Activated naive CD8-positive, alpha-beta T cell (primary cell): ENCODE measurements at regions not wholly inside any gene's neighbourhood (a gene's known extent, or its start where the extent isn't known, plus 50 kb on each side); places are given as distances from the start of the nearest gene placed in this dataset.

Source experiments
- H3K27ac Mint-ChIP-seq: one replicate; pipeline ENCODE4 v1.8.0; 2021; ENCODE audit warnings: mixed read lengths
- H3K27me3 Mint-ChIP-seq: one replicate; pipeline ENCODE4 v1.8.0; 2021; ENCODE audit warnings: mixed read lengths
- H3K36me3 Mint-ChIP-seq: one replicate; pipeline ENCODE4 v1.8.0; 2021; ENCODE audit warnings: mixed read lengths
- H3K4me1 Mint-ChIP-seq: one replicate; pipeline ENCODE4 v1.8.0; 2021; ENCODE audit warnings: low read depth, mixed read lengths
- H3K4me3 Mint-ChIP-seq: one replicate; pipeline ENCODE4 v1.8.0; 2021; ENCODE audit warnings: mild to moderate bottlenecking, mixed read lengths
- H3K9me3 Mint-ChIP-seq: one replicate; pipeline ENCODE4 v1.8.0; 2021; ENCODE audit warnings: low read depth, mixed read lengths

- Mint-ChIP-seq H3K36me3 (no peaks in the 10 kb centered on the region), H3K4me1 (no peaks in the 10 kb centered on the region), H3K27me3 (peaks cover 10% of the 10 kb centered on the region), H3K4me3 (no peak overlapping the region), H3K27ac (no peak overlapping the region), H3K9me3 (no peaks in the 10 kb centered on the region)
Measured at GRCh38 chr11:69916806-69917387, 97.7 kb upstream of the FGF3 start.

DNA sequence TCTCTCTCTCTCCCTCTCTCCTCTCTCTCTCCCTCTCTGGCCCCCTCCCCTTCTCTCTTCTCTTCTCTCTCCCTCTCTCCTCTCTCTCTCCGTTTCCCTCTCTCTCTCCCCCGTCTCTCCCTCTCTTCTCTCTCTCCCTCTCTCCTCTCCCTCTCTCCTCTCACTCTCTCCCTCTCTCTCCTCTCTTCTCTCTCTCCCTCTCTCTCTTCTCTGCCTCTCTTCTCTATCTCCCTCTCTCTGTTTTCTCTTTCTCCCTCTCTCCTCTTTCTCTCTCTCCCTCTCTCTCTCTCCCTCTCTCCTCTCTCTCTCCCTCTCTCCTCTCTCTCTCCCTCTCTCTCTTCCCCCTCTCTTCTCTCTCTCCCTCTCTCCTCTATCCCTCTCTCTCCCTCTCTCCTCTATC, 98.3 kb upstream of the FGF3 start:
- no peak overlapping the region for H3K27ac Mint-ChIP-seq
- H3K36me3 Mint-ChIP-seq: no peaks in the 10 kb centered on the region
- H3K4me3 Mint-ChIP-seq: no peak overlapping the region
- H3K4me1 Mint-ChIP-seq: no peaks in the 10 kb centered on the region
- H3K27me3 Mint-ChIP-seq: peaks cover 11% of the 10 kb centered on the region
- no peaks in the 10 kb centered on the region for H3K9me3 Mint-ChIP-seq

GRCh38 chr11:69918231-69918937, 99.2 kb upstream of the FGF3 start:
- Mint-ChIP-seq H3K4me3 (no peak overlapping the region), H3K36me3 (no peaks in the 10 kb centered on the region), H3K27me3 (peaks cover 18% of the 10 kb centered on the region), H3K27ac (no peak overlapping the region), H3K4me1 (no peaks in the 10 kb centered on the region), H3K9me3 (no peaks in the 10 kb centered on the region)

- Mint-ChIP-seq H3K9me3 (no peaks in the 10 kb centered on the region), H3K27ac (no peak overlapping the region), H3K36me3 (no peaks in the 10 kb centered on the region), H3K4me1 (no peaks in the 10 kb centered on the region), H3K4me3 (no peak overlapping the region), H3K27me3 (peaks cover 20% of the 10 kb centered on the region)
Measured at GRCh38 chr11:69918938-69919650, 99.9 kb upstream of the FGF3 start.

- H3K4me1 Mint-ChIP-seq: peaks cover 2% of the 10 kb centered on the region
- peaks cover 26% of the 10 kb centered on the region for H3K27me3 Mint-ChIP-seq
- no peaks in the 10 kb centered on the region for H3K36me3 Mint-ChIP-seq
- H3K27ac Mint-ChIP-seq: no peak overlapping the region
- H3K4me3 Mint-ChIP-seq: no peak overlapping the region
- no peaks in the 10 kb centered on the region for H3K9me3 Mint-ChIP-seq
Measured at GRCh38 chr11:69919659-69920344, 100.6 kb upstream of the FGF3 start.

DNA sequence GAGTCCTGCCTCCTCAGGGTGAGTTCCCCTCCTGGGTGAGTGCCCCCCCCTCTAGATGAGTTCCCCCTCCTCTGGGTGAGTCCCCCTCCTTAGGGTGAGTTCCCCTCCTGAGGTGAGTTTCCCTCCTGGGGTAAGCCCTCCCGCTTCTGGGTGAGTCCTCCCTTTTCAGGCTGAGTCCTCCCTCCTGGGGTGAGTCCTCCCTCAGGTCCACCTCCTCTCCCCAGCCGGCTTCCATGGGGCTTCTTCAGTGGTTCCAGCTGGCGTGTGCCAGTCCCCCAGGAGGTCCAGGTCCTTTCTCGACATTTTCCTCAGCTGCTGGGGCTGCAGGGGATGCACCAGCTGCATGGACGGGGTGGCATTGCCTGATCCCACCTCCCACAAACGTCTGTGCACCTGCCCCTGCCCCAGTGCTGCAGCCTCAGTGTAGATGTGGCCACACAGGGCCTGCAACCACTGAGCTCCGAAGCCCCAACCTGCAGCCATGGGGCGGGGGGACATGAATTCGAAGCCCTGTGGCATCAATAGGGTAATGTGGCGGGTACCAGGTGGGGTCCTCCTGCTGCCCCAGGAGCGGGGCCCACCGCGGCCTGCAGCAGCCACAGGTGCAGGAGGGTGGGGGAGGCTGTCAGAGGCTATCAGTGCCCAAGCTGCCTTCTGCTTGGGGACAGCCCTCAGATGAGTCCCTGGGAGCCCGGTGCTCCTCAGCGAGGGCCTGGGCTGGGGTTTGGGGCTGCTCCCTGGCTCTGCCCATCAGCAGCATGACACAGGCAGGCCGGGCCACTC, 101.3 kb upstream of the FGF3 start:
- Mint-ChIP-seq H3K27ac (no peak overlapping the region), H3K36me3 (no peaks in the 10 kb centered on the region), H3K27me3 (peaks cover 21% of the 10 kb centered on the region), H3K9me3 (no peaks in the 10 kb centered on the region), H3K4me1 (peaks cover 8% of the 10 kb centered on the region), H3K4me3 (no peak overlapping the region)

DNA sequence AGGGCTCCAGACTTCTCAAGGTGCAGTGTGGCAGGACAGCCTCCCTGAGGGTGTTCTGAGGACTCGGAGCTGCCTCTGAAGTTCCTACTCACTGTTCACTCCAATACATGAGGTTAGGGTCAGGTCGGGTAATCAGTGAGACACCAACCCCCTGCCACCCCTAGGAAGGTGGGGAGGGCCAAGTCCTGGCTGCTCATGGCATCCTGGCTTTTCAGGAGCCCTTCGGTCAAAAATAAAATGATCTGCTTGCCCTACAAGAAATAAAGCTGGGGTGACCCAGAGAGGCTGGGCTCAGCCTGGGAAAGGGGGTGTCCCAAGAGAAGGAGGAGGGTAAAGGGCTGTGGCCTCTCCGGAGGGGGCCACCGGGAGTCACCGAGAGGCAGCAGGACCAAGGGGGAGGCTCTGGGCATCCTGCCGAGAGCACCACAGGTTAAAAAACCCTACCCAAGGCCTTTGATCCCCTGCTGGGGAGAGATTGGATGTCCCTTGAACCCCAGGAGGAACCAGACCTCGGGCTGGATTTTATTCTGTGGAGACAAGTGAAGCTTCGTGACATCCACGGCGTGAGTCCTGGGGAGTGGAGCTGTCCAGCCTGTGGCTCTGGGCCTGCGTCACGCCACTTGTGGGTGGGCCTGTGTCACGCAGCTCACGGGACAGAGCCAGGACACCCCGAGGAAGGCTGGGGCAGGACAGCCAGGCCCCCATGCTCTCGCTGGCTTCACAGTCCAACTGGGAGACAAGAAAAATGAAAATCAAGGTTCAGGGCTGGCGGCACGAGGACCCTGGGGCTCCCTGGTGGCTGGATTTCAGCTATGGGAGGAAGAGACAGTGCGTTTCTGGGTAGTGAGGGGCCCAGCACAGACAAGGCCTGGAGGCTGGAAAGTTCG, 102.2 kb upstream of the FGF3 start:
- no peaks in the 10 kb centered on the region for H3K9me3 Mint-ChIP-seq
- peaks cover 21% of the 10 kb centered on the region for H3K27me3 Mint-ChIP-seq
- H3K27ac Mint-ChIP-seq: no peak overlapping the region
- no peak overlapping the region for H3K4me3 Mint-ChIP-seq
- H3K4me1 Mint-ChIP-seq: peaks cover 12% of the 10 kb centered on the region
- no peaks in the 10 kb centered on the region for H3K36me3 Mint-ChIP-seq

- Mint-ChIP-seq H3K4me3 (no peak overlapping the region), H3K4me1 (peaks cover 12% of the 10 kb centered on the region), H3K27ac (no peak overlapping the region), H3K36me3 (no peaks in the 10 kb centered on the region), H3K27me3 (peaks cover 24% of the 10 kb centered on the region), H3K9me3 (no peaks in the 10 kb centered on the region)
Measured at GRCh38 chr11:69922015-69922595, 102.9 kb upstream of the FGF3 start.

GRCh38 chr11:69922596-69923111, 103.4 kb upstream of the FGF3 start:
- H3K4me3 Mint-ChIP-seq: no peak overlapping the region
- no peak overlapping the region for H3K27ac Mint-ChIP-seq
- H3K9me3 Mint-ChIP-seq: no peaks in the 10 kb centered on the region
- H3K27me3 Mint-ChIP-seq: peaks cover 28% of the 10 kb centered on the region
- H3K4me1 Mint-ChIP-seq: peaks cover 12% of the 10 kb centered on the region
- no peaks in the 10 kb centered on the region for H3K36me3 Mint-ChIP-seq

- Mint-ChIP-seq H3K27me3 (peaks cover 29% of the 10 kb centered on the region), H3K9me3 (no peaks in the 10 kb centered on the region), H3K4me1 (peaks cover 12% of the 10 kb centered on the region), H3K27ac (no peak overlapping the region), H3K36me3 (no peaks in the 10 kb centered on the region), H3K4me3 (no peak overlapping the region)
Measured at GRCh38 chr11:69923196-69923595, 104.0 kb upstream of the FGF3 start.

DNA sequence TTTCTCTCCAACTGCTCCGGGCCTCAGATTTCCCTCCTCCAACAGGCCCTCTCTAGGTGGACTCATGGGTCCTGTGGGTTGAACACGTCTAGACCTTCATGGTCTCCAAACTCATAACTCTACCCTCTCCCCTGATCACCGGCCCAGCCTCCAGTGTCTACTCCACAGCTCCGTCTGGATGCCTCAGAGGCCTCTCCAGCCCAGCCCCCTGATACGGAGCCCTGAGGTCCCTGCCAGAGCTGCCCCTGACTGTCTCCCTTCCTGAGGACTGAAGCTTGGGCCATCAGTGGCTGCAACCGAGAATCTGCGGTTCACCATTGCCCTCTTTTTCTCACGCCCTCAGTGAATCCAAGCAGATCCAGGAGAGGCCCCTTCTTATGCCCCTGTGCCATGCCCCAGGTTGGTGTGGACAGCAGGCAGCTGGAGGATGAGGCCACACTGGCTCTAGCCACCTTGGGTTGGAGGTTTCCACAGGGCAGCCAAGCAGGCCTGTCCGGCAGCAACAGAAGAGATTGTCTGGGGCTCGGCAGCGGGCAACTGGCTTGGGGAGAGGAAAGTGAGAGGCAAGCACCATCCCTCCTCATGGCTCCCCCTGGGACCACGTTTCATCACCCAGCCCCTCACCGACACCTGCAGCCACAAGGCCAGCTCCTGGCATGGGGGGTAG, 104.6 kb upstream of the FGF3 start:
- no peak overlapping the region for H3K4me3 Mint-ChIP-seq
- H3K36me3 Mint-ChIP-seq: no peaks in the 10 kb centered on the region
- no peaks in the 10 kb centered on the region for H3K9me3 Mint-ChIP-seq
- peaks cover 12% of the 10 kb centered on the region for H3K4me1 Mint-ChIP-seq
- H3K27me3 Mint-ChIP-seq: peaks cover 29% of the 10 kb centered on the region
- H3K27ac Mint-ChIP-seq: no peak overlapping the region

DNA sequence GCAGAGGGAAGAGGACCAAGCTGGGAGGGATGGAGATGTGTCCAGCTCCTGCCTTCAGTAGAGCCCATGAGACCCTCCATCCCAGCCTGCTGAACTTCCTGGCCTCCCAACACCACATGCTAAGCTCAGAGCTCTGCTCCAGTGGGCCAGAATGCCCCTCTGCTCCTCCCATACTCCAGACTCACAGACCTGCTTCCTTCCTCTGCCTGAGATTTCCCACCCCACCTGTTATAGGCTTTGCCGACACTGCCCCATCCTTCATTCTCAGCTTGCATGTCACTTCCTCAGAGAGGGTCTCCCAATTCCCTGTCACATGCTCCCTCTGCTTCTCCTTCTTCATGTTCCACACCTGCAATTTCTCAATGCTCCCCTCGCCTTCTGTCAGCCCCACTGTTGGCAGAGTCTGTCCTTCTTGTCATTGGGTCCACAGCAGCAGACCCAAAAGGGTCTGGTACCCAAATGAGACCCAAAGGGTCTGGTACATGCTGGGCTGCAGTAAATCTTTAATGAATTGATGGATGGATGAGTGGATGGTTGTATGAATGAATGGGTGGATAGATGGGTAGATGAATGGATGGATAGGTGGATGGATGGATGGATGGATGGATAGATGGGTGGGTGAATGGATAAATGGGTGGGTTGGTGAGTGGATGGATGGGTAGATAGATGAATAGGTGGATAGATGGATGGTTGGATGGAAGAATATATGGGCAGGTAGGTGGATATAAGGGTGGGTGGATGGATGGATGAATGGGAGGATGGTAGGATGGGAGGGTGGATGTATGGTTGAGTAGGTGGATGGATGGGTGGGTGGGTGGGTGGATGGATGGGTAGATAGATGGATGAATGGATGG, 105.3 kb upstream of the FGF3 start:
- Mint-ChIP-seq H3K9me3 (no peaks in the 10 kb centered on the region), H3K4me3 (no peak overlapping the region), H3K27ac (no peak overlapping the region), H3K36me3 (no peaks in the 10 kb centered on the region), H3K4me1 (peaks cover 12% of the 10 kb centered on the region), H3K27me3 (peaks cover 29% of the 10 kb centered on the region)
